ENCODE measurements at regions not wholly inside any gene's neighbourhood (a gene's known extent, or its start where the extent isn't known, plus 50 kb on each side); places are given as distances from the start of the nearest gene placed in this dataset.

- in situ Hi-C loops (cut with HindIII; ENCODE audit: low pct_ligation_motif_present, low sequenced_read_pairs) = no loop called here
- no peak for DNase-seq
- Histone ChIP-seq H3K27me3 (replicated peaks) (no peaks in the 10 kb centered on the region), H3K36me3 (replicated peaks) (no peaks in the 10 kb centered on the region), H3K4me3 (ENCODE audit: low read depth, low read length) (no peak overlapping the region), H3K27ac (no peak overlapping the region)
- no peak for TF ChIP-seq CTCF (IDR thresholded peaks at IDR 0.05; ENCODE audit: low read depth, low read length, missing control alignments)
Observed at GRCh38 chr18:61039251-61039650, 294.0 kb upstream of the CDH20 start.

GRCh38 chr18:61047794-61048193 lies 285.4 kb upstream of the CDH20 start:
- no peak for DNase-seq
- TF ChIP-seq CTCF (IDR thresholded peaks at IDR 0.05; ENCODE audit: low read depth, low read length, missing control alignments) = no peak
- H3K27ac ChIP-seq = no peak overlapping the region
- in situ Hi-C loops (cut with HindIII; ENCODE audit: low pct_ligation_motif_present, low sequenced_read_pairs) = no loop called here
- no peaks in the 10 kb centered on the region for H3K27me3 ChIP-seq (replicated peaks)
- H3K36me3 ChIP-seq (replicated peaks) = no peaks in the 10 kb centered on the region
- no peak overlapping the region for H3K4me3 ChIP-seq (ENCODE audit: low read depth, low read length)

- Histone ChIP-seq H3K4me3 (ENCODE audit: low read depth, low read length) (no peak overlapping the region), H3K27me3 (replicated peaks) (no peaks in the 10 kb centered on the region), H3K36me3 (replicated peaks) (no peaks in the 10 kb centered on the region), H3K27ac (no peak overlapping the region)
- DNase-seq = no peak
- TF ChIP-seq CTCF (IDR thresholded peaks at IDR 0.05; ENCODE audit: low read depth, low read length, missing control alignments) = no peak
- in situ Hi-C loops (cut with HindIII; ENCODE audit: low pct_ligation_motif_present, low sequenced_read_pairs) = no loop called here
Observed at GRCh38 chr18:61057443-61057842, 275.8 kb upstream of the CDH20 start.

- TF ChIP-seq CTCF (IDR thresholded peaks at IDR 0.05; ENCODE audit: low read depth, low read length, missing control alignments) = no peak
- Histone ChIP-seq H3K36me3 (replicated peaks) (no peaks in the 10 kb centered on the region), H3K27me3 (replicated peaks) (no peaks in the 10 kb centered on the region), H3K4me3 (ENCODE audit: low read depth, low read length) (no peak overlapping the region), H3K27ac (no peak overlapping the region)
- in situ Hi-C loops (cut with HindIII; ENCODE audit: low pct_ligation_motif_present, low sequenced_read_pairs) = no loop called here
- DNase-seq = no peak
Observed at GRCh38 chr18:61062258-61062657, 271.0 kb upstream of the CDH20 start.

GRCh38 chr18:61064911-61065310 lies 268.3 kb upstream of the CDH20 start:
- Histone ChIP-seq H3K27me3 (replicated peaks) (no peaks in the 10 kb centered on the region), H3K27ac (no peak overlapping the region), H3K4me3 (ENCODE audit: low read depth, low read length) (no peak overlapping the region), H3K36me3 (replicated peaks) (no peaks in the 10 kb centered on the region)
- in situ Hi-C loops (cut with HindIII; ENCODE audit: low pct_ligation_motif_present, low sequenced_read_pairs) = no loop called here
- no peak for TF ChIP-seq CTCF (IDR thresholded peaks at IDR 0.05; ENCODE audit: low read depth, low read length, missing control alignments)
- DNase-seq = no peak

GRCh38 chr18:61076986-61077385 lies 256.2 kb upstream of the CDH20 start:
- in situ Hi-C loops (cut with HindIII; ENCODE audit: low pct_ligation_motif_present, low sequenced_read_pairs) = no loop called here
- Histone ChIP-seq H3K4me3 (ENCODE audit: low read depth, low read length) (no peak overlapping the region), H3K27ac (no peak overlapping the region), H3K36me3 (replicated peaks) (no peaks in the 10 kb centered on the region), H3K27me3 (replicated peaks) (no peaks in the 10 kb centered on the region)
- no peak for TF ChIP-seq CTCF (IDR thresholded peaks at IDR 0.05; ENCODE audit: low read depth, low read length, missing control alignments)
- DNase-seq = no peak
